Panc1 (cell line): ENCODE measurements at regions not wholly inside any gene's neighbourhood (a gene's known extent, or its start where the extent isn't known, plus 50 kb on each side); places are given as distances from the start of the nearest gene placed in this dataset.

Experiments
- ATAC-seq: fragments of 200-7000 bp; cut with Tn5 transposase; 2 replicates; pipeline ENCODE4 v1.9.1; 2020; ENCODE audit warnings: mild to moderate bottlenecking, moderate library complexity
- BruUV-seq: library from RNA; stranded (reverse); fragments of 400-500 nt; replicated peaks from 2 replicates; lab custom pipeline; 2021; lab: Mats Ljungman, UMichigan
- CTCF ChIA-PET: fragments of 300-600 bp; sonication (Branson Sonifier 250); formaldehyde crosslinking; loops from one replicate; lab custom pipeline; 2022; ENCODE audit warnings: antibody characterized with exemption; lab: Charles Lee
- POLR2A ChIA-PET: fragments of 300-600 bp; sonication (Branson Sonifier 250); formaldehyde crosslinking; loops from one replicate; lab custom pipeline; 2022; ENCODE audit warnings: antibody characterized with exemption; lab: Charles Lee
- DNase-seq: peaks from one replicate; pipeline ENCODE4 v3.0.0-alpha.2; 2010; ENCODE audit warnings: low read depth, low spot score
- H3K27ac ChIP-seq: 2 replicates; pipeline ENCODE4 v1.5.1; 2011; ENCODE audit warnings: mild to moderate bottlenecking, low read length, inconsistent platforms
- H3K27me3 ChIP-seq: fragments of 200-500 bp; sonication (Bioruptor generic); 2 replicates; pipeline ENCODE4 v1.6.0; 2014; ENCODE audit warnings: low read length, inconsistent platforms; ENCODE audit not compliant: control insufficient read depth, insufficient read depth
- H3K36me3 ChIP-seq: fragments of 200-500 bp; sonication (Bioruptor generic); 2 replicates; pipeline ENCODE4 v1.5.1; 2014; ENCODE audit warnings: inconsistent platforms, mild to moderate bottlenecking, low read length, moderate library complexity; ENCODE audit not compliant: control insufficient read depth, insufficient read depth
- H3K4me1 ChIP-seq: 2 replicates; pipeline ENCODE4 v1.5.1; 2011; ENCODE audit warnings: inconsistent platforms, mild to moderate bottlenecking, low read length, moderate library complexity; ENCODE audit not compliant: control insufficient read depth, insufficient read depth
- H3K4me3 ChIP-seq, 2 experiments: 2 replicates each; pipeline ENCODE4 v1.5.1; 2011 to 2012; ENCODE audit warnings: low read depth in 2 of 2, low read length in 2 of 2, mild to moderate bottlenecking in 2 of 2, inconsistent platforms in 1 of 2, moderate library complexity in 1 of 2
- H3K9me3 ChIP-seq: fragments of 200-500 bp; sonication (Bioruptor generic); 2 replicates; pipeline ENCODE4 v1.5.1; 2014; ENCODE audit warnings: low read depth, mild to moderate bottlenecking, inconsistent platforms, low read length, moderate library complexity; ENCODE audit not compliant: control insufficient read depth, insufficient read depth
- CTCF ChIP-seq: fragments of 450-650 bp; IDR thresholded peaks from 2 replicates; pipeline ENCODE4 v1.5.1; 2017; ENCODE audit warnings: mild to moderate bottlenecking
- POLR2AphosphoS5 ChIP-seq: IDR thresholded peaks from 2 replicates; pipeline ENCODE4 v1.6.1; 2012; ENCODE audit warnings: mild to moderate bottlenecking, low read depth, low read length, moderate library complexity
- REST ChIP-seq, 2 experiments: IDR thresholded peaks; 2 replicates each; pipeline ENCODE4 v1.6.1; 2011 to 2012; ENCODE audit warnings: low read depth in 2 of 2, control low read depth in 1 of 2, low read length in 1 of 2, mild to moderate bottlenecking in 1 of 2, moderate library complexity in 1 of 2; ENCODE audit not compliant: insufficient read depth in 1 of 2
- SIN3A ChIP-seq: IDR thresholded peaks from 2 replicates; pipeline ENCODE4 v1.6.1; 2012; ENCODE audit warnings: low read depth, mild to moderate bottlenecking, low read length, moderate library complexity, borderline replicate concordance; ENCODE audit not compliant: insufficient read depth
- TCF7L2 ChIP-seq: IDR thresholded peaks from 2 replicates; pipeline ENCODE4 v1.6.1; 2011; ENCODE audit warnings: mild to moderate bottlenecking, low read depth, low read length, inconsistent platforms
- in situ Hi-C: cut with HindIII; loops from 2 replicates; pipeline ENCODE4 v1.10.0; 2016; ENCODE audit warnings: low sequenced_read_pairs, low pct_unique_long_range_greater_than_20kb
- intact Hi-C: fragments of 100-400 bp; cut with micrococcal nuclease; formaldehyde crosslinking; loops from one replicate; pipeline ENCODE4 v1.10.0; 2022; ENCODE audit not compliant: unreplicated experiment

GRCh38 chr2:120434492-120435308 is 88.8 kb downstream of the INHBB start:
- intact Hi-C loops (loop anchor here (5.0 kb wide), 1 partner anchor 92 kb away; no protein-coding TSS in a partner anchor), in situ Hi-C loops (no loop called here)
- Histone ChIP-seq H3K4me1 (no peaks in the 10 kb centered on the region; the same call in 1 of the 2 replicates), H3K27ac (no peak overlapping the region), H3K27me3 (no peaks in the 10 kb centered on the region), H3K9me3 (no peaks in the 10 kb centered on the region), H3K36me3 (no peaks in the 10 kb centered on the region), H3K4me3 (no peak overlapping the region)
- DNase-seq, result no peak
- CTCF ChIA-PET, result no interaction called here
- no TSS peak for BruUV-seq
- ATAC-seq, result no peak
- POLR2A ChIA-PET, result interaction anchor here (0.6 kb wide), 1 partner anchor 25 kb away, joined by 3 read pairs; no protein-coding TSS in a partner anchor
- TF ChIP-seq CTCF (no peak), POLR2AphosphoS5 (no peak), REST (IDR thresholded peaks at IDR 0.05; ENCODE audit: insufficient read depth in 1 of 2, low read depth in 2 of 2, low read length in 1 of 2) (no peak), TCF7L2 (no peak), SIN3A (no peak)

GRCh38 chr2:120435671-120436459 is 89.9 kb downstream of the INHBB start:
- no peak overlapping the region for H3K4me3 ChIP-seq
- H3K4me1 ChIP-seq, result no peaks in the 10 kb centered on the region; the same call in 1 of the 2 replicates
- ChIA-PET CTCF (interaction anchor here (0.6 kb wide), 1 partner anchor 37 kb away, joined by 3 read pairs; no protein-coding TSS in a partner anchor), POLR2A (no interaction called here)
- intact Hi-C loops, result loop anchor here (5.0 kb wide), 1 partner anchor 94 kb away; no protein-coding TSS in a partner anchor
- no peak for DNase-seq
- no peaks in the 10 kb centered on the region for H3K36me3 ChIP-seq
- no TSS peak for BruUV-seq
- in situ Hi-C loops, result no loop called here
- TF ChIP-seq POLR2AphosphoS5 (no peak), SIN3A (no peak), TCF7L2 (no peak), CTCF (no peak), REST (IDR thresholded peaks at IDR 0.05; ENCODE audit: insufficient read depth in 1 of 2, low read depth in 2 of 2, low read length in 1 of 2) (no peak)
- H3K27ac ChIP-seq, result no peak overlapping the region
- no peaks in the 10 kb centered on the region for H3K9me3 ChIP-seq
- ATAC-seq, result no peak
- H3K27me3 ChIP-seq, result no peaks in the 10 kb centered on the region
